ENCODE measurements at regions not wholly inside any gene's neighbourhood (a gene's known extent, or its start where the extent isn't known, plus 50 kb on each side); places are given as distances from the start of the nearest gene placed in this dataset.

DNA sequence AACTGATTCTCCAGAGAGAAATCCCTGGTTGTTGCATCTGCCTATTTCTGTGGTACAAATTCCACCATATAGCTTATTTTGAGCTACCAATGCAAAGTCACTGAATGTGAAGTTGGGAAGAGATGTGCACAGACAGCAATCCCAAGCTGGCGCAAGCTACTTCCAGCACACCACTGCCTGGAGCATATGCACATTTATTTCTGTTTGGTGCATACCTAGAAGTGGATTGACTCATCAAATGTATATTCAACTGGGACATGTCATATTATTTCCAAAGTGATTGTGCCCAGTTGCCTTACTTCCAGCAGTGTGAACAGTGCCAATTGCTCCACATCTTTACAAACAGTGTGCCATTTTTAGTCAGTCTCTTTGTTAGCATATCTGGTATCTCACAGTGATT is 58.2 kb upstream of the PLD5 start:
- WGBS, 5 donors: 94 to 100% (median 96%) methylated on average over 1 of the region's 1 CpG
- peaks cover 0 to 18% (median 4%) of the 10 kb centered on the region in 8 donors for H3K9me3 ChIP-seq

DNA sequence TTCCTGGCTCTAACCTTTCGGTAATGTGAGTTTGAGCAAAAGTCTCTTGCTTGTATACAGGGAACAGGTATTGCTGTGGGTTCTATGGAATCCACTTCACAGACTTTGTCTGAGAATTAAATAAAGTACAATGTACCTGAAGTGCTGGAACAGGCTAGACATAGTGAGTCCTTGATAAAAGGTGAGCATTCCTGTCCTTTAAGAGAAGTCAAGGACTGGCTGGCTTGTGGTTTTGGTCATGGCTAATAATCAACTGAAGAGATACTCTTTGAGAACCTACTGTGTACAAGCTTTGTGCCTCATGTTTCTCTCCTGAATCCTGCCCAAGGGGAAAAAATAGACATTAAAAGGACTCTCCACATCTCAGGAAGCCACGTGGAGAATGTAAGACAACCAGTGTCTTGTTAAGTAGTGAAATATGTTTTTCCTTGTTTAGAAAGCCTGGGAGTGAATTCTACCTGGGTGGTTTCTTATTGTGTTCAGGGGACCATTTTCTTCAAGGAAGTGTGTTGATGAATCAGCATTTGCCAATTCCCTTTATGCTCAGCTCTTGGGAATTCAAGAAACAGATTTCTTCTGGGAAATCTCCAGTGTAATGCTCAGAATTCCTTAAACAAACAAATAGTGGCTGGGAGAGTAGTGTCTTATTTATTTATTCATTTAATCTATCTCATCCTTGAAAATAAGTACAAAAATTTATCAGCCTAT is 55.2 kb upstream of the PLD5 start:
- 55 to 71% (median 62%) methylated on average over 2 of the region's 2 CpGs for WGBS, 5 donors
- H3K9me3 ChIP-seq: peaks cover 0 to 19% (median 8%) of the 10 kb centered on the region in 8 donors
- H3K27me3 ChIP-seq (replicated peaks in 1 of 7): no peaks in the 10 kb centered on the region
- intact Hi-C loops (cut with DNase I; ENCODE audit: low total_unique reads): no loop called here
- no peak for DNase-seq
- H3K27ac ChIP-seq: no peak overlapping the region
- TF ChIP-seq, protein P1, sequence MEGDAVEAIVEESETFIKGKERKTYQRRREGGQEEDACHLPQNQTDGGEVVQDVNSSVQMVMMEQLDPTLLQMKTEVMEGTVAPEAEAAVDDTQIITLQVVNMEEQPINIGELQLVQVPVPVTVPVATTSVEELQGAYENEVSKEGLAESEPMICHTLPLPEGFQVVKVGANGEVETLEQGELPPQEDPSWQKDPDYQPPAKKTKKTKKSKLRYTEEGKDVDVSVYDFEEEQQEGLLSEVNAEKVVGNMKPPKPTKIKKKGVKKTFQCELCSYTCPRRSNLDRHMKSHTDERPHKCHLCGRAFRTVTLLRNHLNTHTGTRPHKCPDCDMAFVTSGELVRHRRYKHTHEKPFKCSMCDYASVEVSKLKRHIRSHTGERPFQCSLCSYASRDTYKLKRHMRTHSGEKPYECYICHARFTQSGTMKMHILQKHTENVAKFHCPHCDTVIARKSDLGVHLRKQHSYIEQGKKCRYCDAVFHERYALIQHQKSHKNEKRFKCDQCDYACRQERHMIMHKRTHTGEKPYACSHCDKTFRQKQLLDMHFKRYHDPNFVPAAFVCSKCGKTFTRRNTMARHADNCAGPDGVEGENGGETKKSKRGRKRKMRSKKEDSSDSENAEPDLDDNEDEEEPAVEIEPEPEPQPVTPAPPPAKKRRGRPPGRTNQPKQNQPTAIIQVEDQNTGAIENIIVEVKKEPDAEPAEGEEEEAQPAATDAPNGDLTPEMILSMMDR (IDR thresholded peaks at IDR 0.05 in 8 of 11, conservative IDR thresholded peaks at IDR 0.05 in 3 of 11): no peak
- TF ChIP-seq POLR2A (IDR thresholded peaks at IDR 0.05) (no peak), POLR2AphosphoS5 (IDR thresholded peaks at IDR 0.05) (no peak)
- no peaks in the 10 kb centered on the region for H3K36me3 ChIP-seq
- no peaks in the 10 kb centered on the region for H3K4me1 ChIP-seq
- no peak overlapping the region for H3K4me3 ChIP-seq

More for the DNA sequence above, 58.2 kb upstream of the PLD5 start:
- H3K4me3 ChIP-seq: no peak overlapping the region
- peaks cover 0 to 11% (median 0%) of the 10 kb centered on the region in 7 donors for H3K27me3 ChIP-seq (replicated peaks in 1 of 7)
- H3K36me3 ChIP-seq: no peaks in the 10 kb centered on the region
- intact Hi-C loops (cut with DNase I; ENCODE audit: low total_unique reads): no loop called here
- DNase-seq: no peak
- H3K27ac ChIP-seq: no peak overlapping the region
- TF ChIP-seq POLR2AphosphoS5 (IDR thresholded peaks at IDR 0.05) (no peak), POLR2A (IDR thresholded peaks at IDR 0.05) (no peak)
- TF ChIP-seq, protein P1 (IDR thresholded peaks at IDR 0.05 in 8 of 11, conservative IDR thresholded peaks at IDR 0.05 in 3 of 11): no peak
- H3K4me1 ChIP-seq: no peaks in the 10 kb centered on the region

Small RNA genes lying in the stretch of these regions (small RNA-seq; reads per million reads assigned to genes)
- gene AL603825.1: 0 reads per million in 4 donors

All from spleen (tissue), 11 donors.